KMS-11 (cell line): ENCODE measurements at regions not wholly inside any gene's neighbourhood (a gene's known extent, or its start where the extent isn't known, plus 50 kb on each side); places are given as distances from the start of the nearest gene placed in this dataset.

Experiments used
- H2AFZ ChIP-seq: fragments of 200-600 bp; sonication (generic); 2 replicates; pipeline ENCODE4 v1.6.1; 2016; ENCODE audit warnings: antibody characterized with exemption, mixed run types, low read depth
- H3K27ac ChIP-seq: fragments of 200-600 bp; sonication (generic); 2 replicates; pipeline ENCODE4 v1.6.1; 2016; ENCODE audit warnings: mild to moderate bottlenecking, mixed run types
- H3K27me3 ChIP-seq: fragments of 200-600 bp; sonication (generic); 2 replicates; pipeline ENCODE4 v1.6.1; 2017; ENCODE audit warnings: mild to moderate bottlenecking, low read depth, mixed run types, moderate library complexity; ENCODE audit not compliant: insufficient read depth
- H3K36me3 ChIP-seq: fragments of 200-600 bp; sonication (generic); 2 replicates; pipeline ENCODE4 v1.6.1; 2017; ENCODE audit warnings: mild to moderate bottlenecking, mixed run types; ENCODE audit not compliant: insufficient read depth
- H3K4me1 ChIP-seq: fragments of 200-600 bp; sonication (generic); 2 replicates; pipeline ENCODE4 v1.6.1; 2016; ENCODE audit warnings: mild to moderate bottlenecking, low read depth, mixed run types; ENCODE audit not compliant: poor library complexity, severe bottlenecking
- H3K4me2 ChIP-seq: fragments of 200-600 bp; sonication (generic); 2 replicates; pipeline ENCODE4 v1.7.0; 2016; ENCODE audit warnings: mild to moderate bottlenecking, mixed run types
- H3K4me3 ChIP-seq: fragments of 200-600 bp; sonication (generic); IDR thresholded peaks from 2 replicates; pipeline ENCODE4 v1.6.1; 2017; ENCODE audit warnings: low read depth, low read length, mixed read lengths; ENCODE audit not compliant: insufficient read depth
- H3K79me2 ChIP-seq: fragments of 200-600 bp; sonication (generic); 2 replicates; pipeline ENCODE4 v1.6.1; 2016; ENCODE audit warnings: low read depth, mixed run types; ENCODE audit not compliant: insufficient read depth
- H3K9ac ChIP-seq: fragments of 200-600 bp; sonication (generic); 2 replicates; pipeline ENCODE4 v1.6.1; 2016; ENCODE audit warnings: mild to moderate bottlenecking, mixed run types
- H4K20me1 ChIP-seq: fragments of 200-600 bp; sonication (generic); 2 replicates; pipeline ENCODE4 v1.6.1; 2016; ENCODE audit warnings: mild to moderate bottlenecking, mixed run types; ENCODE audit not compliant: insufficient read depth
- TF ChIP-seq, protein P1 (sequence below): fragments of 200-600 bp; sonication (generic); conservative IDR thresholded peaks from 2 replicates; pipeline ENCODE4 v1.6.1; 2017; ENCODE audit warnings: low read depth, mild to moderate bottlenecking, antibody characterized with exemption, low read length, moderate library complexity, mixed read lengths

DNA sequence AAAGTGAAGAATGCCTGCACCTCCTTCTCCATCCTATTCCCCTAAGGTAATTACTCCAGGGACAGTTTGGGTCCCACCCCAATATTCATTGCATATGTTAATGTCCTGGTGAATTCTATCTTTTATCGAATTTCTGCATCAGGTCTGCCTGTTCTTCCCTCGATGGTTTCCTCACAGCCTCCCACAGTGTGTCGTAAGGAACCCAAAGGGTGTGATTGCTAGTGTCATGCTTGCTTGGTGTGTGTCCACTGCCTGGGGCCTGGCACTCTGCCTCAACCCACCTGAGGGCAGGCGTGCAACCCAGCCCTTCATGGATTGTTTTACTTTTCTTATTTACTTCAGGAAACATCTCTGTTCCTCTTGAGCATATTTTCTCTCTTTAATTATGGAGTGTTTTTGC is 60.2 kb upstream of the CYSLTR2 start:
- Histone ChIP-seq H2AFZ (no peak overlapping the region), H3K27me3 (no peaks in the 10 kb centered on the region), H3K36me3 (no peaks in the 10 kb centered on the region), H3K4me3 (no peak overlapping the region), H3K4me2 (no peak overlapping the region), H4K20me1 (no peaks in the 10 kb centered on the region), H3K4me1 (peaks cover 5% of the 10 kb centered on the region), H3K9ac (no peak overlapping the region), H3K79me2 (no peaks in the 10 kb centered on the region), H3K27ac (no peak overlapping the region)
- TF ChIP-seq, protein P1, sequence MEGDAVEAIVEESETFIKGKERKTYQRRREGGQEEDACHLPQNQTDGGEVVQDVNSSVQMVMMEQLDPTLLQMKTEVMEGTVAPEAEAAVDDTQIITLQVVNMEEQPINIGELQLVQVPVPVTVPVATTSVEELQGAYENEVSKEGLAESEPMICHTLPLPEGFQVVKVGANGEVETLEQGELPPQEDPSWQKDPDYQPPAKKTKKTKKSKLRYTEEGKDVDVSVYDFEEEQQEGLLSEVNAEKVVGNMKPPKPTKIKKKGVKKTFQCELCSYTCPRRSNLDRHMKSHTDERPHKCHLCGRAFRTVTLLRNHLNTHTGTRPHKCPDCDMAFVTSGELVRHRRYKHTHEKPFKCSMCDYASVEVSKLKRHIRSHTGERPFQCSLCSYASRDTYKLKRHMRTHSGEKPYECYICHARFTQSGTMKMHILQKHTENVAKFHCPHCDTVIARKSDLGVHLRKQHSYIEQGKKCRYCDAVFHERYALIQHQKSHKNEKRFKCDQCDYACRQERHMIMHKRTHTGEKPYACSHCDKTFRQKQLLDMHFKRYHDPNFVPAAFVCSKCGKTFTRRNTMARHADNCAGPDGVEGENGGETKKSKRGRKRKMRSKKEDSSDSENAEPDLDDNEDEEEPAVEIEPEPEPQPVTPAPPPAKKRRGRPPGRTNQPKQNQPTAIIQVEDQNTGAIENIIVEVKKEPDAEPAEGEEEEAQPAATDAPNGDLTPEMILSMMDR, result no peak

DNA sequence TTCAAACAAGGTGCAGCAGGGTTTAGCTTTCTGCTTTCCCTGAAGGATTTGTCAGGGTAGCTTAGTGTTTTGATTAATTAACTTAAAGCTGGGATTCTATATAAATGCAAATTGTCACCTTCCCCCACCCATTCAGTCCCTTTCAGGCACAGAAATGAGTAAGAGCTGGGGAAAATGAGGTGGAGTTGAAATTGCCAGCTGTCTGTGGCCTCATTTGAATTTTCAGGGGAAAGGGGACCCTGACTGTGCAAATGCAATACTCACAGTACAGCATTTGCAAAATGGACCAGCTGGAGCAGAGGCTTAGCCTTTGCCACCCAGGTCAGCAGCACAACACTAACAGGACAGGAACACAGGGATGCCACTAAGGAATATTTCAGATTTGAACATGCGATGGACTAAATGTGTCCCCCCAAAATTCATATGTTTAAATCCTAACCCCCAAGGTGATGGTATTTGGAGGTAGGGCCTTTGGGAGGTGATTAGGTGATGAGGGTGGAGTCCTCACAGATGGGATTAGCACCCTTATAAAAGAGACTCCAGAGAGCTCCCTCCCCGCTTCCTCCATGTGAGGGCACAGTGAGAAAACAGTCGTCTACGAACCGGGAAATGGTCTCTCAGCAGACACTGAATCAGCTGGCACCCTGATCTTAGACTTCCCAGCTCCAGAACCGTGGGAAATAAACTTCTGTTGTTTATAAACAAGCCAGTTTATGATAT is 59.5 kb upstream of the CYSLTR2 start:
- Histone ChIP-seq H3K27me3 (no peaks in the 10 kb centered on the region), H2AFZ (no peak overlapping the region), H3K27ac (no peak overlapping the region), H4K20me1 (no peaks in the 10 kb centered on the region), H3K4me2 (no peak overlapping the region), H3K9ac (no peak overlapping the region), H3K4me3 (no peak overlapping the region), H3K79me2 (no peaks in the 10 kb centered on the region), H3K36me3 (no peaks in the 10 kb centered on the region), H3K4me1 (peaks cover 5% of the 10 kb centered on the region)
- TF ChIP-seq, protein P1, result no peak

DNA sequence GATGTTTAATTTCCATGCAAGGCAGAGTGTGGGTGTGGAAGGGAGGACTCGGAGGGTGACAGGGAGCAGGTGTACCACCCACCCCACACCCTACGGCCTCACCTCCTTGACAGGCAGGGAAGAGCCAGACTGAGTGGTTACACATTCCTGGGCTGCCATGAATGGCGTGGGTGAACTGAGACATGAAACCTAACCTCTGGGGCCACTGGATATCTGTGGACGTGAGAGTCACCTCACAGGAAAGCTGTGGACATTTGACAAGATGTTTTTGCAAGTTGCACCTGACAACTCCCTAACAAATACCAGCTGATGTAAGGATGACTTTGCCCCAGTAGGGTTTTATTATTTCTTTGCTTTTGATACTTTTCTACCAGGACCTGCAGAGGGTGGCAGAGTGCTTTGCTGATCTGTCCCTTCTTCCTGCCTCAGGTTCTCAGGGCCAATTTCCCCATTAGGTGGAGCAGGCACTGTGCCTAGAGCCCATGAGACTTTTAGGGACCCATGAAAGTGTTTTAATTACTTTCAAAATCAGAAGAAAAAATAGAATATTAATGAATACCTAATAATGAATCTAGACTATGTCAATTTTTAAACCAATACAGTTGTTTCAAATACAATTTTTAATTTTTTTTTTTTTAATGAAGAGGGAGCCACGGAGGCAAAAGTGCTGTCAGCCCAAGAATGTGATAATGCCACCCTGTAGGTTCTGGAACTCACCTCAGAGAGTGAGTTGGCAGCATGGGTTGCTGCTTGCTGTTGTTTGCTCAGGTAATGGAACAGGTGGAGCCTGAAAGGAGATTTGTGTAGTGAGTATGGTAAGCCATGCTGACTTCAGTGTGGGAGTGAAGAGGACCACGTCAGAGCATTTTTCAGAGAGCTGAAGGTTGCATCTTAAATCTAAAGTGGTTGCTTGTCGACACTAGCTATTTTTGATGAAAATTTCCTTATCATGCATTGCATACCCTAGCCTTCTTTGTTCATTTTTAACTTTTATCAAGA is 58.0 kb upstream of the CYSLTR2 start:
- no peaks in the 10 kb centered on the region for H3K36me3 ChIP-seq
- H3K27me3 ChIP-seq, result no peaks in the 10 kb centered on the region
- H3K79me2 ChIP-seq, result no peaks in the 10 kb centered on the region
- no peak overlapping the region for H3K9ac ChIP-seq
- no peak overlapping the region for H3K27ac ChIP-seq
- no peak overlapping the region for H3K4me3 ChIP-seq
- no peak overlapping the region for H2AFZ ChIP-seq
- H4K20me1 ChIP-seq, result no peaks in the 10 kb centered on the region
- TF ChIP-seq, protein P1, result peak; percentile 69
- H3K4me2 ChIP-seq, result no peak overlapping the region
- peaks cover 8% of the 10 kb centered on the region for H3K4me1 ChIP-seq

DNA sequence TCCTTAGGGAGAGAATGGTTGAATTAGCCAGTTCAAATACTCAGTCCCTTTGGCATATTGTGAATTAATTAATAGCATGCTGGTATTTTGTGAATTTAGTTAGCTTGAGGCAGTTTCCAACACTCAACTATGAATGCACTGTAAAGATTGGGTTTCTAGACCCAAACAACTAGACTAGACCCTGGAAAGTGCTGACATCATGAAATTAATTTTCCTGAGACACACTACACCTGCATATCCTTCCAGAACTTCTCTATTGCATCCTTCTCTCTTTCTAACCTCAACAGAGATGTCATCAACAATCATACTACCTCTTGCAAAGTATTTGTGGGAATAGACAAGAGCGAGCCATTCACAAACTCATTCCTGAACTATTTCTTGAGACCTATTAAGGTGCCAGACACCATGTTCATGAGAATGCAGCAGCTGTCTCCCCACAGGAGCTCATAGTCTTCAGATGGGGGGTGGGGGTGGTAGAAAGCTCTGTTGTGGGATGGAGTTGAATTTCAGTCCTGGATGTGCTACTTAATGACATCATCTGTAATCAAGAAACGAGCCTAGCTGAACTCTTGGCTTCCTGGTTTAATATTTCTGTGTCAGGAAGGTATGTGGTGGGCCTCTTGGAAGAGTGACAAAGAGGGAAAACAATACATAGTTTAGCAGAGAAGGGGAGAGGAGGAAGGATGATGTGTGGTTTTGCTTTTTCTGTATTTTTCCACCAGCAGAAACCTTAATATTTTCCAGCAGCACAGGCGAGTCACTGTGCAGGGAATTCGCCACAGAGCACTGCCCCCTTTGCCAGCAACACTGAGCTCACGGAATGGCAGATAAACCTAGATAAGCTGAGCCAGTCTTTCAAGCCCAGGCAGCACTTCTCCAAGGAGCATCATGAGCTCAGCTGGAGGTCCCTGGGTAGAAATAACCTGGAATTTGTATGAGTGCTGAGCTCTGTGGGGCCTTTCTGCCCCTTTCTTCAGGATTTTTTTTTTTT is 53.1 kb upstream of the CYSLTR2 start:
- no peak overlapping the region for H3K9ac ChIP-seq
- no peaks in the 10 kb centered on the region for H3K27me3 ChIP-seq
- H3K79me2 ChIP-seq, result no peaks in the 10 kb centered on the region
- no peak overlapping the region for H3K27ac ChIP-seq
- no peak overlapping the region for H3K4me3 ChIP-seq
- no peak overlapping the region for H2AFZ ChIP-seq
- no peaks in the 10 kb centered on the region for H4K20me1 ChIP-seq
- TF ChIP-seq, protein P1, result no peak
- H3K4me2 ChIP-seq, result no peak overlapping the region
- no peaks in the 10 kb centered on the region for H3K36me3 ChIP-seq
- peaks cover 10% of the 10 kb centered on the region for H3K4me1 ChIP-seq
